ENCODE measurements at regions not wholly inside any gene's neighbourhood (a gene's known extent, or its start where the extent isn't known, plus 50 kb on each side); places are given as distances from the start of the nearest gene placed in this dataset.

- TF ChIP-seq, protein P1, sequence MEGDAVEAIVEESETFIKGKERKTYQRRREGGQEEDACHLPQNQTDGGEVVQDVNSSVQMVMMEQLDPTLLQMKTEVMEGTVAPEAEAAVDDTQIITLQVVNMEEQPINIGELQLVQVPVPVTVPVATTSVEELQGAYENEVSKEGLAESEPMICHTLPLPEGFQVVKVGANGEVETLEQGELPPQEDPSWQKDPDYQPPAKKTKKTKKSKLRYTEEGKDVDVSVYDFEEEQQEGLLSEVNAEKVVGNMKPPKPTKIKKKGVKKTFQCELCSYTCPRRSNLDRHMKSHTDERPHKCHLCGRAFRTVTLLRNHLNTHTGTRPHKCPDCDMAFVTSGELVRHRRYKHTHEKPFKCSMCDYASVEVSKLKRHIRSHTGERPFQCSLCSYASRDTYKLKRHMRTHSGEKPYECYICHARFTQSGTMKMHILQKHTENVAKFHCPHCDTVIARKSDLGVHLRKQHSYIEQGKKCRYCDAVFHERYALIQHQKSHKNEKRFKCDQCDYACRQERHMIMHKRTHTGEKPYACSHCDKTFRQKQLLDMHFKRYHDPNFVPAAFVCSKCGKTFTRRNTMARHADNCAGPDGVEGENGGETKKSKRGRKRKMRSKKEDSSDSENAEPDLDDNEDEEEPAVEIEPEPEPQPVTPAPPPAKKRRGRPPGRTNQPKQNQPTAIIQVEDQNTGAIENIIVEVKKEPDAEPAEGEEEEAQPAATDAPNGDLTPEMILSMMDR (IDR thresholded peaks at IDR 0.05; ENCODE audit: extremely low read depth in 1 of 2, insufficient read depth in 1 of 2, low read depth in 1 of 2, low read length in 2 of 2) = no peak
- TF ChIP-seq POLR2AphosphoS5 (IDR thresholded peaks at IDR 0.05; ENCODE audit: insufficient read depth, low read depth, low read length) (no peak), MAX (IDR thresholded peaks at IDR 0.05; ENCODE audit: insufficient read depth, insufficient read length) (no peak), POLR2A (IDR thresholded peaks at IDR 0.05; ENCODE audit: low read depth, low read length) (no peak), MYC (IDR thresholded peaks at IDR 0.05; ENCODE audit: low read depth, low read length) (no peak), EZH2 (IDR thresholded peaks at IDR 0.05; ENCODE audit: borderline replicate concordance, low read depth, low read length, severe bottlenecking) (no peak), FOS (IDR thresholded peaks at IDR 0.05; ENCODE audit: borderline replicate concordance, insufficient read depth, low read length) (no peak), GATA2 (IDR thresholded peaks at IDR 0.05; ENCODE audit: insufficient read depth, insufficient read length, low read depth, low read length) (no peak)
Observed at GRCh38 chr15:98433856-98434255, 214.5 kb upstream of the IGF1R start.
